Duodenal mucosa (tissue), 2 donors: ENCODE measurements at regions not wholly inside any gene's neighbourhood (a gene's known extent, or its start where the extent isn't known, plus 50 kb on each side); places are given as distances from the start of the nearest gene placed in this dataset.

Experiments used
- H3K27ac ChIP-seq: one replicate; pipeline ENCODE4 v1.7.0; 2013; ENCODE audit warnings: low read depth, low read length
- H3K27me3 ChIP-seq, 2 donors: one replicate each; pipeline ENCODE4 v1.7.0; 2013; ENCODE audit warnings: low read length in 2 of 2, control low read depth in 1 of 2; ENCODE audit not compliant: insufficient read depth in 2 of 2, control insufficient read depth in 1 of 2
- H3K36me3 ChIP-seq, 2 donors: one replicate each; pipeline ENCODE4 v1.7.0; 2013; ENCODE audit warnings: low read length in 2 of 2, control low read depth in 1 of 2; ENCODE audit not compliant: insufficient read depth in 2 of 2, control insufficient read depth in 1 of 2
- H3K4me1 ChIP-seq, 2 donors: one replicate each; pipeline ENCODE4 v1.7.0; 2013; ENCODE audit warnings: low read length in 2 of 2, control low read depth in 1 of 2; ENCODE audit not compliant: insufficient read depth in 2 of 2, control insufficient read depth in 1 of 2
- H3K4me3 ChIP-seq, 2 donors: one replicate each; pipeline ENCODE4 v1.7.0; 2013; ENCODE audit warnings: low read length in 2 of 2, low read depth in 1 of 2
- H3K9ac ChIP-seq, 2 donors: one replicate each; pipeline ENCODE4 v1.7.0; 2013; ENCODE audit warnings: low read length in 2 of 2, low read depth in 1 of 2
- H3K9me3 ChIP-seq, 2 donors: one replicate each; pipeline ENCODE4 v1.7.0; 2013; ENCODE audit warnings: low read length in 2 of 2, control low read depth in 1 of 2; ENCODE audit not compliant: control insufficient read depth in 1 of 2

GRCh38 chr20:59376109-59376841 lies 75.9 kb downstream of the EDN3 start:
- Histone ChIP-seq H3K27ac (no peak overlapping the region), H3K4me3 (no peak overlapping the region), H3K9me3 (no peaks in the 10 kb centered on the region), H3K27me3 (peaks cover 3 to 10% of the 10 kb centered on the region in 2 donors), H3K36me3 (no peaks in the 10 kb centered on the region), H3K4me1 (no peaks in the 10 kb centered on the region), H3K9ac (no peak overlapping the region)

GRCh38 chr20:59376998-59377397 lies 76.6 kb downstream of the EDN3 start:
- H3K9ac ChIP-seq: no peak overlapping the region
- H3K4me3 ChIP-seq: no peak overlapping the region
- H3K9me3 ChIP-seq: no peaks in the 10 kb centered on the region
- no peaks in the 10 kb centered on the region for H3K36me3 ChIP-seq
- no peaks in the 10 kb centered on the region for H3K4me1 ChIP-seq
- peaks cover 3 to 8% of the 10 kb centered on the region in 2 donors for H3K27me3 ChIP-seq
- no peak overlapping the region for H3K27ac ChIP-seq

GRCh38 chr20:59377842-59378241 lies 77.4 kb downstream of the EDN3 start:
- Histone ChIP-seq H3K27me3 (peaks cover 3 to 8% of the 10 kb centered on the region in 2 donors), H3K36me3 (no peaks in the 10 kb centered on the region), H3K4me3 (no peak overlapping the region), H3K9ac (no peak overlapping the region), H3K27ac (no peak overlapping the region), H3K4me1 (no peaks in the 10 kb centered on the region), H3K9me3 (no peaks in the 10 kb centered on the region)

GRCh38 chr20:59378396-59378795 lies 78.0 kb downstream of the EDN3 start:
- peaks cover 3 to 8% of the 10 kb centered on the region in 2 donors for H3K27me3 ChIP-seq
- no peaks in the 10 kb centered on the region for H3K4me1 ChIP-seq
- no peak overlapping the region for H3K27ac ChIP-seq
- H3K9me3 ChIP-seq: no peaks in the 10 kb centered on the region
- no peak overlapping the region for H3K9ac ChIP-seq
- no peak overlapping the region for H3K4me3 ChIP-seq
- no peaks in the 10 kb centered on the region for H3K36me3 ChIP-seq

- H3K27me3 ChIP-seq: peaks cover 3 to 8% of the 10 kb centered on the region in 2 donors
- H3K36me3 ChIP-seq: no peaks in the 10 kb centered on the region
- no peak overlapping the region for H3K27ac ChIP-seq
- no peak overlapping the region for H3K9ac ChIP-seq
- H3K4me3 ChIP-seq: no peak overlapping the region
- H3K9me3 ChIP-seq: no peaks in the 10 kb centered on the region
- no peaks in the 10 kb centered on the region for H3K4me1 ChIP-seq
Measured at GRCh38 chr20:59378966-59379365, 78.6 kb downstream of the EDN3 start.

- H3K27me3 ChIP-seq: peaks cover 3 to 12% of the 10 kb centered on the region in 2 donors
Measured at GRCh38 chr20:59381689-59382088, 81.3 kb downstream of the EDN3 start.

GRCh38 chr20:59382157-59382725 lies 81.8 kb downstream of the EDN3 start:
- no peak overlapping the region for H3K27ac ChIP-seq
- no peaks in the 10 kb centered on the region for H3K9me3 ChIP-seq
- no peak overlapping the region for H3K9ac ChIP-seq
- no peaks in the 10 kb centered on the region for H3K36me3 ChIP-seq
- H3K4me3 ChIP-seq: no peak overlapping the region
- peaks cover 3 to 12% of the 10 kb centered on the region in 2 donors for H3K27me3 ChIP-seq
- H3K4me1 ChIP-seq: no peaks in the 10 kb centered on the region

More at GRCh38 chr20:59381689-59382088, 81.3 kb downstream of the EDN3 start:
- Histone ChIP-seq H3K36me3 (no peaks in the 10 kb centered on the region), H3K9ac (no peak overlapping the region), H3K9me3 (no peaks in the 10 kb centered on the region), H3K4me1 (no peaks in the 10 kb centered on the region), H3K4me3 (no peak overlapping the region), H3K27ac (no peak overlapping the region)

- no peak overlapping the region for H3K4me3 ChIP-seq
- H3K36me3 ChIP-seq: no peaks in the 10 kb centered on the region
- peaks cover 3 to 12% of the 10 kb centered on the region in 2 donors for H3K27me3 ChIP-seq
- no peaks in the 10 kb centered on the region for H3K4me1 ChIP-seq
- H3K9me3 ChIP-seq: no peaks in the 10 kb centered on the region
- H3K27ac ChIP-seq: no peak overlapping the region
- H3K9ac ChIP-seq: no peak overlapping the region
Measured at GRCh38 chr20:59382907-59383306, 82.5 kb downstream of the EDN3 start.

- Histone ChIP-seq H3K9ac (no peak overlapping the region), H3K27ac (no peak overlapping the region), H3K9me3 (no peaks in the 10 kb centered on the region), H3K36me3 (no peaks in the 10 kb centered on the region), H3K4me1 (no peaks in the 10 kb centered on the region), H3K4me3 (no peak overlapping the region), H3K27me3 (peaks cover 0 to 4% of the 10 kb centered on the region in 2 donors)
Measured at GRCh38 chr20:59385038-59385437, 84.6 kb downstream of the EDN3 start.

GRCh38 chr20:59385480-59385879 lies 85.1 kb downstream of the EDN3 start:
- Histone ChIP-seq H3K36me3 (no peaks in the 10 kb centered on the region), H3K27me3 (peaks cover 0 to 4% of the 10 kb centered on the region in 2 donors), H3K4me1 (no peaks in the 10 kb centered on the region), H3K9me3 (no peaks in the 10 kb centered on the region), H3K4me3 (no peak overlapping the region), H3K9ac (no peak overlapping the region), H3K27ac (no peak overlapping the region)
